Endothelial cell of umbilical vein (primary cell): ENCODE measurements at regions not wholly inside any gene's neighbourhood (a gene's known extent, or its start where the extent isn't known, plus 50 kb on each side); places are given as distances from the start of the nearest gene placed in this dataset.

Experiments used
- EZH2 ChIP-seq: IDR thresholded peaks from 2 replicates; pipeline ENCODE4 v1.6.1; 2012; ENCODE audit warnings: borderline replicate concordance, low read depth, mild to moderate bottlenecking, moderate library complexity, low read length, inconsistent platforms; ENCODE audit not compliant: severe bottlenecking
- POLR2AphosphoS5 ChIP-seq: IDR thresholded peaks from 2 replicates; pipeline ENCODE4 v1.6.1; 2012; ENCODE audit warnings: low read depth, mild to moderate bottlenecking, control low read depth, low read length, moderate library complexity; ENCODE audit not compliant: insufficient read depth
- TF ChIP-seq, protein P1 (sequence below), 2 donors: IDR thresholded peaks; 1 replicate in 1 of 2; 2 replicates in 1 of 2; pipeline ENCODE4 v1.5.1; 2011; ENCODE audit warnings: low read length in 2 of 2, mild to moderate bottlenecking in 2 of 2, moderate library complexity in 2 of 2, control low read depth in 1 of 2, inconsistent platforms in 1 of 2, low read depth in 1 of 2; ENCODE audit not compliant: insufficient read depth in 1 of 2; ENCODE audit errors: extremely low read depth in 1 of 2

GRCh38 chr2:21644266-21644665 lies 520.5 kb downstream of the TDRD15 start:
- TF ChIP-seq EZH2 (no peak), POLR2AphosphoS5 (no peak)
- TF ChIP-seq, protein P1, sequence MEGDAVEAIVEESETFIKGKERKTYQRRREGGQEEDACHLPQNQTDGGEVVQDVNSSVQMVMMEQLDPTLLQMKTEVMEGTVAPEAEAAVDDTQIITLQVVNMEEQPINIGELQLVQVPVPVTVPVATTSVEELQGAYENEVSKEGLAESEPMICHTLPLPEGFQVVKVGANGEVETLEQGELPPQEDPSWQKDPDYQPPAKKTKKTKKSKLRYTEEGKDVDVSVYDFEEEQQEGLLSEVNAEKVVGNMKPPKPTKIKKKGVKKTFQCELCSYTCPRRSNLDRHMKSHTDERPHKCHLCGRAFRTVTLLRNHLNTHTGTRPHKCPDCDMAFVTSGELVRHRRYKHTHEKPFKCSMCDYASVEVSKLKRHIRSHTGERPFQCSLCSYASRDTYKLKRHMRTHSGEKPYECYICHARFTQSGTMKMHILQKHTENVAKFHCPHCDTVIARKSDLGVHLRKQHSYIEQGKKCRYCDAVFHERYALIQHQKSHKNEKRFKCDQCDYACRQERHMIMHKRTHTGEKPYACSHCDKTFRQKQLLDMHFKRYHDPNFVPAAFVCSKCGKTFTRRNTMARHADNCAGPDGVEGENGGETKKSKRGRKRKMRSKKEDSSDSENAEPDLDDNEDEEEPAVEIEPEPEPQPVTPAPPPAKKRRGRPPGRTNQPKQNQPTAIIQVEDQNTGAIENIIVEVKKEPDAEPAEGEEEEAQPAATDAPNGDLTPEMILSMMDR (IDR thresholded peaks at IDR 0.05; ENCODE audit: extremely low read depth in 1 of 2, insufficient read depth in 1 of 2, low read depth in 1 of 2, low read length in 2 of 2): no peak
